Activated CD4-positive, alpha-beta T cell treated with anti-CD3 and anti-CD28 coated beads for 36 hours (primary cell): ENCODE measurements at regions not wholly inside any gene's neighbourhood (a gene's known extent, or its start where the extent isn't known, plus 50 kb on each side); places are given as distances from the start of the nearest gene placed in this dataset.
"Not testable (repeated sequence)": the region's sequence is repeated elsewhere in the genome, so short reads cannot be mapped to it uniquely, and the experiment has no call there.

Experiments
- ATAC-seq: fragments of 200-7000 bp; cut with Tn5 transposase; one replicate; pipeline ENCODE4 v1.10.0; 2021; ENCODE audit warnings: mild to moderate bottlenecking, moderate library complexity
- CTCF ChIA-PET: fragments of 350-600 bp; sonication (Branson Sonifier 250); formaldehyde crosslinking; loops from one replicate; lab custom pipeline; 2021; ENCODE audit warnings: antibody characterized with exemption; lab: Charles Lee
- POLR2A ChIA-PET: fragments of 350-600 bp; sonication (Branson Sonifier 250); formaldehyde crosslinking; loops from one replicate; lab custom pipeline; 2021; ENCODE audit warnings: antibody characterized with exemption, inconsistent platforms; lab: Charles Lee
- DNase-seq: peaks from one replicate; pipeline ENCODE4 v3.0.0-alpha.2; 2020
- H3K27ac Mint-ChIP-seq: one replicate; pipeline ENCODE4 v1.8.0; 2021; ENCODE audit warnings: mixed read lengths
- H3K27me3 Mint-ChIP-seq: one replicate; pipeline ENCODE4 v1.8.0; 2021; ENCODE audit warnings: mixed read lengths
- H3K36me3 Mint-ChIP-seq: one replicate; pipeline ENCODE4 v1.8.0; 2021; ENCODE audit warnings: low read depth, mixed read lengths
- H3K4me1 Mint-ChIP-seq: one replicate; pipeline ENCODE4 v1.8.0; 2021; ENCODE audit warnings: mixed read lengths
- H3K4me3 Mint-ChIP-seq: one replicate; pipeline ENCODE4 v1.8.0; 2021; ENCODE audit warnings: mild to moderate bottlenecking, moderate library complexity, mixed read lengths
- H3K9me3 Mint-ChIP-seq: one replicate; pipeline ENCODE4 v1.8.0; 2021; ENCODE audit warnings: low read depth, mixed read lengths
- intact Hi-C, 2 experiments: fragments of 100-400 bp; cut with DNase I in 1 of 2; cut with micrococcal nuclease in 1 of 2; formaldehyde crosslinking; loops; one replicate each; pipeline versions ENCODE4 v1.14.2 to v1.15.1; 2022 to 2024; cut with DNase I, micrococcal nuclease

DNA sequence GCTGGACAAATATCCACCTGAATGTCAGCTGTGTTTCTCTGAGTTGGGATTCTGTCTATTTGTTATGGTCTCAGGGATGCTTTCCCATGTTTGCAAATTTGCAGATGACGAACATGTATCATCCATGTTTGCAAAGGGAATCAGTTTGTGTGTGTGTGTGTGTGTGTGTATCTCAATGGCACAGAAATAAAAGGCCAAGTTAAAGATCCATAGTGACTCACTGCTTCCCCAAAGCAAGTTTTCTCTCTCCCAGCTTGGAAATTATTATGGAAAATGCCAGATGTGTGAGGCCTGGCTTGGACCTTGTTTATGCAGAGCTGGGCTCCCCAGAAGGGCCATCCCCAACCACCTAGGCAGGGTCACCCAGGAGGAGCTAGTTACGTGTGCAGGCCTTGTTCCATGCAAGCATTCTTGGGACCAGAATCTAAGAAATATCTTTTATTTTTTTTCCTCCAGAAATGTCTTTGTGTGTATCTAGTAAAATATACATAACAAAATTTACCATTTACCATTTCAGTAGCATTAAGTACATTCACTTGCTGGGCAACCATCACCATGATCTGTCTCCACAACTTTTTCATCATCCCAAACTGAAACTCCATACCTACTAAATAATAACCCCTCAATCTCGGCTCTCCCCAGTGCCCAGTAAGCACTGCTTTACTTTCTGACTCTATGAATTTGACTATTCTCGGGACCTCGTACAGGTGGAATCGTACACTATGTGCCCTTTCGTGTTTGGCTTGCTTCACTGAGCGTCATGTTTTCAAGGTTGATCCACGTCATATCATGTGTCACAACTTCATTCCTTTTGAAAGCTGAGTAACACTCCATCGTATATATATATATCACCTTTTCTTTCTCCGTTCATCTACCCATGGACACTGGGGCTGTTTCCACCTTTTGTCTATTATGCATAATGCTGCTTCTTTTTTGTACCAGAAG, 56.6 kb upstream of the WNT7B start:
- ChIA-PET CTCF (interaction anchor here (0.6 to 5.2 kb wide), 5 partner anchors 15 to 46 kb away, joined by 3 to 61 read pairs (median 3); no protein-coding TSS in a partner anchor), POLR2A (no interaction called here)
- Mint-ChIP-seq H3K27ac (no peak overlapping the region), H3K4me3 (no peak overlapping the region), H3K36me3 (no peaks in the 10 kb centered on the region), H3K4me1 (peaks cover 15% of the 10 kb centered on the region), H3K27me3 (no peaks in the 10 kb centered on the region), H3K9me3 (no peaks in the 10 kb centered on the region)
- no peak for ATAC-seq
- peak; percentile 2 for DNase-seq
- intact Hi-C loops: loop anchor here in 1 of 2 experiments (10.0 kb wide), 1 partner anchor 261 kb away; the partner anchor contains the start of gene GTSE1

DNA sequence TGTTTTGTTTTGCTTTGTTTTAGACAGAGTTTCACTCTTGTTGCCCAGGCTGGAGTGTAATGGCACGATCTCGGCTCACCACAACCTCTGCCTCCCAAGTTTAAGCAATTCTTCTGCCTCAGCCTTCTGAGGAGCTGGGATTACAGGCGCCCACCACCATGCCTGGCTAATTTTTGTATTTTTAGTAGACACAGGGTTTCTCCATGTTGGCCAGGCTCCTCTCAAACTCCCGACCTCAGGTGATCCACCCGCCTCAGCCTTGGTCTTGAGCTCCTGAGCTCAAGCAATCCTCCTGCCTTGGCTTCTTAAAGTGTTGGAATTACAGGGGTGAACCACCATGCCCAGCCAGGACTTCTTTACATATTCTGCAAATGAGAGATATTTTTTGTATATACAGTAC, 57.5 kb upstream of the WNT7B start:
- Mint-ChIP-seq H3K4me3 (peak overlapping the region; percentile 80), H3K4me1 (peaks cover 15% of the 10 kb centered on the region)
- peak; percentile 4 for DNase-seq
- not testable (repeated sequence) for H3K9me3 Mint-ChIP-seq, H3K36me3 Mint-ChIP-seq, H3K27ac Mint-ChIP-seq, ATAC-seq, H3K27me3 Mint-ChIP-seq
- intact Hi-C loops: loop anchor here in 1 of 2 experiments (10.0 kb wide), 1 partner anchor 260 kb away; the partner anchor contains the start of gene GTSE1
- ChIA-PET POLR2A (interaction anchor here (2.5 kb wide), 1 partner anchor 35 kb away, joined by 10 read pairs; no protein-coding TSS in a partner anchor), CTCF (interaction anchor here (0.9 to 5.2 kb wide), 3 partner anchors 20 to 47 kb away, joined by 3 to 61 read pairs (median 46); no protein-coding TSS in a partner anchor)

DNA sequence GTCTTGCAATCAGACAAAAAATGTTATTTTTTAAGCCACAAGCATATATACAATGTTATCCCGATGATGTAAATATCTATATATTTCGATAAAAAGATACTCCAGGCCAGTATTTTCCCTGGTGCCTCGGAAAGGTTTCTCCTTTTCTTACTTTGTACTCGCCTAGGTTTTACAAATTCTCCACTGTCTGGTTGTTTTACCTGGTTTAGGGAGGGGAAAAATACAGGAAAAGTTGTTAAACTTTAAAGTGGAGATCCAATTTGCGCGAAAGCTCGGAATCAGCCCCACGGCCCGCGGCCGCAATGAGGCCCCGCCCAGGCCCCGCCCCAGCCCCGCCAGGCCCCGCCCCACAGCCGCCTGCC, 58.4 kb upstream of the WNT7B start:
- no peaks in the 10 kb centered on the region for H3K36me3 Mint-ChIP-seq
- H3K9me3 Mint-ChIP-seq: no peaks in the 10 kb centered on the region
- H3K27me3 Mint-ChIP-seq: no peaks in the 10 kb centered on the region
- H3K4me1 Mint-ChIP-seq: peaks cover 15% of the 10 kb centered on the region
- DNase-seq (no peak), ATAC-seq (no peak)
- POLR2A ChIA-PET: interaction anchor here (0.5 to 2.5 kb wide), 4 partner anchors 10 to 723 kb away, joined by 3 to 10 read pairs (median 4); no protein-coding TSS in a partner anchor
- intact Hi-C loops: loop anchor here (1.0 to 10.0 kb wide), 9 partner anchors 22 to 637 kb away; partner anchors contain the start of genes GTSE1 (in 2 of the 2), ATXN10 (in 1 of the 2), PPARA (in 1 of the 2) and TRMU (in 1 of the 2)
- H3K4me3 Mint-ChIP-seq: peak overlapping the region; percentile 80
- CTCF ChIA-PET: interaction anchor here (5.0 to 5.2 kb wide), 2 partner anchors 21 to 29 kb away, joined by 46 to 61 read pairs; no protein-coding TSS in a partner anchor
- H3K27ac Mint-ChIP-seq: peak overlapping the region; percentile 79

DNA sequence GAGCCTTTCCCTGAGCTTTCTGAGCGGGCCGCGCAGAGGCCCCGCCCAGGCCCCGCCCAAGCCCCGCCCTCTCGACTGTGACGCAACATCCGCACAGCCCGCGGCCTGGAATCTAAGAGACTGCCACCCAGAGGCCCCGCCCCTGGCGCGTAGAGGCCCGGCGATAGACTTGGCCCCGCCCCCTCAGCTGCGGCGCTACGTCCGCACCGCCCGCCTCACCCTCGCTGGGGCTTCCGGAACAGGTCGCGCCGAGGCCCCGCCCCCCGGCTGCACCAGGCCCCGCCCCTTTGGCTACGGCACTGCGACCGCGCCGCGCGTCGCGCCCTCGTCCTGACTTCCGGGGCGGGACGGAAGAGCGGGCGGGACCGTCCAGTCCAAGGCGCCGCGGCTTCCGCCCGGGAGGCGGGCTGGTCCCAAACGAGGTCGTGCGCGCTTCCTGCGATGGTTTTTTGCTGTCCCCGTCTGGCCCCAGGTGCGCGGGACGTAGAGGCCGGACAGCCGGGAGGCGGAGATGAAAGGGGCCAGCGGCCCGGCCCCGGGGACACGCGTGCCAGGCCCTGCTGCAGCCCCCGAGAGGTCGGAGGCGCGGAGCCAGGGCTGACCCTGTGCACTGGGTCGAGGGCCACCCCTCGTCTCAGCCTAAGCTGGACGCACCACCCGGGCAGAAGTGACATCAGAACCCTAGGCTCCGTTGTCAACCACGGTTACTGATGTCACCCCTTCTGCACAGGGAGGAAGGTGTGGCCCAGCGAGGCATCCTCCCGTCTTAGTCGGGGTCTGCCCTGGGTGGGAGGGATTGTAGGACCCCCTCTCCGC, 59.0 kb upstream of the WNT7B start:
- ChIA-PET POLR2A (interaction anchor here (0.6 to 2.5 kb wide), 7 partner anchors 9 to 288 kb away, joined by 3 to 10 read pairs (median 3); no protein-coding TSS in a partner anchor), CTCF (interaction anchor here (1.0 to 5.2 kb wide), 5 partner anchors 17 to 37 kb away, joined by 4 to 61 read pairs (median 11); no protein-coding TSS in a partner anchor)
- H3K4me3 Mint-ChIP-seq: peak overlapping the region; percentile 80
- peak overlapping the region; percentile 91 for H3K27ac Mint-ChIP-seq
- DNase-seq: peak; percentile 99
- ATAC-seq: peak; percentile 95
- peaks cover 15% of the 10 kb centered on the region for H3K4me1 Mint-ChIP-seq
- H3K27me3 Mint-ChIP-seq: no peaks in the 10 kb centered on the region
- no peaks in the 10 kb centered on the region for H3K36me3 Mint-ChIP-seq
- intact Hi-C loops: loop anchor here (1.0 to 10.0 kb wide), 15 partner anchors 17 to 727 kb away; partner anchors contain the start of genes GTSE1 (in 2 of the 2), ATXN10 (in 1 of the 2), CDPF1 (in 1 of the 2) and FAM118A (in 1 of the 2)
- H3K9me3 Mint-ChIP-seq: no peaks in the 10 kb centered on the region

DNA sequence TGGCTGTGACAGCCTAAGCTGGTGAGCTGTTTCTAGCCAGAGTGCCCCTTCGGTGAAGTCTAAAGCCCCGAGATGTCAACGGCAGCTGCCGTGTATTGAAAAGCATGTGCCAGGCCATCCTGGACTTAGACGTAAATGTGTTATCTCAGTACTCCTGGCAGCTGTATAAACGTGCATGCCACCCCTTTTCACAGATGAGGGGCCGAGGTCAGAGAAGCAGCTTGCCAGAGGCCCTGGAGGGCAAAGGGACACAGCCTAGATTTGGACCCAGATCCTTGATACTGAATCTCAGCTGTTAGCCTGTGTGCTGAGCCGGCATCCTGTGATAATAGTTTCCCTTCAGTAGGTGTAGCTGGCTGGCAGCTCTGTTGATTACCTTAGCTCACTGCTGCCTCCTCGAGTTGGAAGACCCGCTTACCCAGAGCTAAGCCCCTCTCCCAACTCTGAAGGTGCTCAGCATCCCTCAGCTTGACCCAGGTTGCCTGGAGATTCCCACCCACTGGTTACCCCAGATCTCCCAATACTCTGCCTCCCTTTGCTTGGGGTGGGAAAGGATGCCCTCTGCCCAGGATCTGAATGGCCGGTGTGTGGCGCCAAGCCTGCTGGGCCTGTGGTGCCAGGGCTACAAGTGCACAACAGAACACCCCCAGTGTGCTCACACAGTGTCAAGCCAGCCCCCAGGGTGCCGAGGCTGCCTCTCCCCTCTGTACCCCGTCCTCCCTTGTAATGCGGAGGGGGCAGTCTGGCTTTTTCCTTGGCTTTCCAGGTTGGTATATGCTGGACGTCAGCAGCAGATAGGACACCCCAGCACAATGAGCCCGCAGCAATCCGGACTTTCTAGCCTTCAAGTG, 59.8 kb upstream of the WNT7B start:
- no peaks in the 10 kb centered on the region for H3K9me3 Mint-ChIP-seq
- POLR2A ChIA-PET: interaction anchor here (0.8 to 2.5 kb wide), 4 partner anchors 15 to 79 kb away, joined by 3 to 10 read pairs (median 3); no protein-coding TSS in a partner anchor
- intact Hi-C loops: loop anchor here (1.0 to 10.0 kb wide), 11 partner anchors 17 to 727 kb away; partner anchors contain the start of genes CDPF1 (in 1 of the 2), FAM118A (in 1 of the 2), GTSE1 (in 1 of the 2) and TBC1D22A (in 1 of the 2)
- peak overlapping the region; percentile 80 for H3K4me3 Mint-ChIP-seq
- no peaks in the 10 kb centered on the region for H3K27me3 Mint-ChIP-seq
- peak overlapping the region; percentile 91 for H3K27ac Mint-ChIP-seq
- DNase-seq: peak; percentile 72
- CTCF ChIA-PET: interaction anchor here (1.0 to 5.2 kb wide), 5 partner anchors 16 to 36 kb away, joined by 4 to 61 read pairs (median 11); no protein-coding TSS in a partner anchor
- ATAC-seq: peak; percentile 31
- peaks cover 15% of the 10 kb centered on the region for H3K4me1 Mint-ChIP-seq
- no peaks in the 10 kb centered on the region for H3K36me3 Mint-ChIP-seq

DNA sequence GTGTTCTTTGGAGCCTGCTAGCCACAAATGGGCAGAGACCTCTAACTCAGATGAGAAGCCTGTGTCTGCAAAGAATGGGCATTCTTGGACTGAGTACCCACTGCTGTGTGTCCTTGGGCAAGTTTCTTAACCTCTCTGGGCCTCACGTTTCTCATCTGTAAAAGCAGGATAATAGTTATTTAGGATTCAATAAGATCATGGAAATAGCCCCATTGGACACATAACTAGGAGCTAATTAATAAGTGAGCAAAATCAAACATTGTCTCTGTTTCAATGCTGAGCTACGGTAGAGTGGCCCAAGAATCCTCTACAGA, 61.2 kb upstream of the WNT7B start:
- ATAC-seq (no peak), DNase-seq (no peak)
- POLR2A ChIA-PET: no interaction called here
- CTCF ChIA-PET: interaction anchor here (0.6 to 1.2 kb wide), 6 partner anchors 9 to 686 kb away, joined by 3 to 5 read pairs (median 3); no protein-coding TSS in a partner anchor
- no peaks in the 10 kb centered on the region for H3K9me3 Mint-ChIP-seq
- H3K4me3 Mint-ChIP-seq: no peak overlapping the region
- H3K27me3 Mint-ChIP-seq: no peaks in the 10 kb centered on the region
- intact Hi-C loops: loop anchor here (5.0 to 10.0 kb wide), 3 partner anchors 257 to 634 kb away; partner anchors contain the start of gene GTSE1 (in 1 of the 2)
- H3K27ac Mint-ChIP-seq: no peak overlapping the region
- H3K36me3 Mint-ChIP-seq: no peaks in the 10 kb centered on the region
- H3K4me1 Mint-ChIP-seq: peaks cover 18% of the 10 kb centered on the region

DNA sequence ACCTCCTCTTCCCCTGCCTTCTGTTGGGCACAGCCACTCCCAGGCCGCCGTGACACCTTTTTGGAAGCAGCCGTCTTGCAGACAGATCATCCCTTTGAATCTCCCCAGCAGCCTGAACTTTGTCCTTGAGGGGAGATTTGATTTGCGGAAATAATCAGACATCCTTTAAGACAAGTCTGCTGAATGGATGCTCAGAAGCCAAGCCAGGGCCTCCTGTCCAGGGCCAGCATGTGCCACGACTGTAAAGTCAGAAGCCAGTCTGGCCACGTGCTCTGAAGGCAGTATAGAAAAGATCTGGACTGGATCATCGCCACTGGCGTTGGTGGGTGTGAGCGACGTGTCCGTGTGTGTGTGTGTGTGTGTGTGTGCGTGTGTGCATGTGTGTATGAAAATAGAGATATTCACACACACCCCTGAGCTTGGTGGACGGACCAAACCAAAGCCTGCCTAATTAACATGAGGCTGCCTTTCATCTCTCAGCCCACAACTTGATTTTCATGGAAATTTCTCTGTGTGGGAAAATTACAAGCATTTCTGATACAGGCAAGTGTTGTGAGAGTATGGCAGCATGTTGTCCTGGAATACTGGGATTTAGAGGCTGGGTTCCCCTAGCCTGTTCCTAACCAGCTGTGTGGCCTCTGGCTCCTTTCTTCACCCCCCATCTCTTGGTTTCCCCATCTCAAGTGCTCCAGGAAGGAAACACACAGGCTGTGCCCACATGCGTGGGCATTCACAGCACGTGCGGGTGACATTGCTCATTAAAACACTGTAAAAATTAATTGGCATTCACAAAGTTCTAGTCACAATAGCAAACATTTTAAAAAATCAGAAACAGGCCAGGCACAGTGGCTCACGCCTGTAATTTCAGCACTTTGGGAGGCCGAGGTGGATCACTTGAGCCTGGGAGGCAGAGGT, 61.8 kb upstream of the WNT7B start:
- Mint-ChIP-seq H3K4me3 (no peak overlapping the region), H3K27ac (no peak overlapping the region), H3K4me1 (peaks cover 24% of the 10 kb centered on the region), H3K9me3 (no peaks in the 10 kb centered on the region), H3K27me3 (no peaks in the 10 kb centered on the region), H3K36me3 (no peaks in the 10 kb centered on the region)
- intact Hi-C loops: loop anchor here (5.0 to 10.0 kb wide), 3 partner anchors 256 to 634 kb away; partner anchors contain the start of gene GTSE1 (in 1 of the 2)
- DNase-seq (peak; percentile 4), ATAC-seq (no peak)
- CTCF ChIA-PET: interaction anchor here (0.6 to 1.2 kb wide), 5 partner anchors 8 to 687 kb away, joined by 3 to 5 read pairs (median 3); no protein-coding TSS in a partner anchor
- POLR2A ChIA-PET: no interaction called here

DNA sequence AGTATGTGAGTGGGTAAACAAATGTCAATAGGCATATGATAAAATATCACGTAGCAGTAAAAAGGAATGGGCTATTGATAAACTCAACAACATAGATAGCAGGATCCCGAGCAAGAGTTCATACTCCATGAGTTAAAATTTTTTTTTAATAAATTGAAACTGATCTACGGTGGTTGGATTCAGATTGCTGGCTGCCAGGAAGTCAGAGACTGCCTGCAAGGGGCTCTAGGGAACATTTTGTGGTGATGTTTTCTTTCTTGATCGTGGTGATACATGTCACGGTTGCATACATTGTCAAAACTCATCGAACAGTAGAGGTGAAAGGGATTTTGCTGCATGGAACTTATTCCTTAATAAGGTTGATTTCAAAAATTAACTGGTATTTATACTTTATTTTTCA, 62.6 kb upstream of the WNT7B start:
- Mint-ChIP-seq H3K4me3 (no peak overlapping the region), H3K27me3 (no peaks in the 10 kb centered on the region), H3K27ac (no peak overlapping the region), H3K9me3 (no peaks in the 10 kb centered on the region), H3K36me3 (no peaks in the 10 kb centered on the region), H3K4me1 (peaks cover 30% of the 10 kb centered on the region)
- no peak for ATAC-seq
- POLR2A ChIA-PET: no interaction called here
- intact Hi-C loops: loop anchor here (5.0 to 10.0 kb wide), 3 partner anchors 255 to 633 kb away; partner anchors contain the start of gene GTSE1 (in 1 of the 2)
- CTCF ChIA-PET: no interaction called here
- DNase-seq: peak; percentile 0
